Activated CD4-positive, alpha-beta memory T cell treated with anti-CD3 and anti-CD28 coated beads, Interleukin-2, amount 10 ng/mL, durations not matched to agents 7 days and 5 days (primary cell): ENCODE measurements at regions not wholly inside any gene's neighbourhood (a gene's known extent, or its start where the extent isn't known, plus 50 kb on each side); places are given as distances from the start of the nearest gene placed in this dataset.

Source experiments
- CTCF ChIA-PET: fragments of 350-600 bp; sonication (Branson Sonifier 250); formaldehyde crosslinking; loops from one replicate; lab custom pipeline; 2021; ENCODE audit warnings: antibody characterized with exemption, inconsistent platforms; lab: Charles Lee
- POLR2A ChIA-PET: fragments of 350-600 bp; sonication (Branson Sonifier 250); formaldehyde crosslinking; loops from one replicate; lab custom pipeline; 2021; ENCODE audit warnings: antibody characterized with exemption; lab: Charles Lee
- DNase-seq: peaks from one replicate; pipeline ENCODE4 v3.0.0-alpha.2; 2020
- H3K27ac Mint-ChIP-seq: one replicate; pipeline ENCODE4 v1.8.0; 2021; ENCODE audit warnings: mild to moderate bottlenecking, mixed read lengths
- H3K27me3 Mint-ChIP-seq: one replicate; pipeline ENCODE4 v1.8.0; 2021; ENCODE audit warnings: mixed read lengths
- H3K36me3 Mint-ChIP-seq: one replicate; pipeline ENCODE4 v1.8.0; 2021; ENCODE audit warnings: low read depth, mixed read lengths
- H3K4me1 Mint-ChIP-seq: one replicate; pipeline ENCODE4 v1.8.0; 2021; ENCODE audit warnings: mixed read lengths
- H3K4me3 Mint-ChIP-seq: one replicate; pipeline ENCODE4 v1.8.0; 2021; ENCODE audit warnings: mild to moderate bottlenecking, mixed read lengths
- H3K9me3 Mint-ChIP-seq: one replicate; pipeline ENCODE4 v1.8.0; 2021; ENCODE audit warnings: mixed read lengths

DNA sequence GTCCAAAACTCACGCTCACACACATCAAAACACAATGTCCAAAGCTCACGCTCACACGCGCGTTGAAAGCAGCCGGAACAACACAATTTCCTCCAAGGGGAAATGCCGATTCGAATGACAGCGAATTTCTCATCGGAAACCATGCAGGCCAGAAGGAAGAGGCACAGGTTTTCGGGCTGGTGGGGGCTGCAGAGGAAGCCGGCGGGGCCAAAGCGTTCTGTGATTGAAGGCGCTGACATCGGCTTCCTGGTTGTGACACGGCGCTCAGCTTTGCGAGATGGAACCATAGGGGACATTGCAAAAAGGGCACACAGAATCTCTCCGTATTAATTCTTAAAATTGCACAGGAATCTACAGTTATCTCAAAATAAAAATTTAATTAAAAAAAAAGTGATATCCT, 61.3 kb downstream of the FOXL3 start:
- H3K4me1 Mint-ChIP-seq, result peaks cover 14% of the 10 kb centered on the region
- H3K27ac Mint-ChIP-seq, result no peak overlapping the region
- CTCF ChIA-PET, result no interaction called here
- H3K9me3 Mint-ChIP-seq, result no peaks in the 10 kb centered on the region
- peak; percentile 74 for DNase-seq
- H3K27me3 Mint-ChIP-seq, result no peaks in the 10 kb centered on the region
- no peaks in the 10 kb centered on the region for H3K36me3 Mint-ChIP-seq
- POLR2A ChIA-PET, result interaction anchor here (0.8 to 3.0 kb wide), 3 partner anchors 11 to 522 kb away, joined by 3 to 27 read pairs (median 10); no protein-coding TSS in a partner anchor
- H3K4me3 Mint-ChIP-seq, result no peak overlapping the region

DNA sequence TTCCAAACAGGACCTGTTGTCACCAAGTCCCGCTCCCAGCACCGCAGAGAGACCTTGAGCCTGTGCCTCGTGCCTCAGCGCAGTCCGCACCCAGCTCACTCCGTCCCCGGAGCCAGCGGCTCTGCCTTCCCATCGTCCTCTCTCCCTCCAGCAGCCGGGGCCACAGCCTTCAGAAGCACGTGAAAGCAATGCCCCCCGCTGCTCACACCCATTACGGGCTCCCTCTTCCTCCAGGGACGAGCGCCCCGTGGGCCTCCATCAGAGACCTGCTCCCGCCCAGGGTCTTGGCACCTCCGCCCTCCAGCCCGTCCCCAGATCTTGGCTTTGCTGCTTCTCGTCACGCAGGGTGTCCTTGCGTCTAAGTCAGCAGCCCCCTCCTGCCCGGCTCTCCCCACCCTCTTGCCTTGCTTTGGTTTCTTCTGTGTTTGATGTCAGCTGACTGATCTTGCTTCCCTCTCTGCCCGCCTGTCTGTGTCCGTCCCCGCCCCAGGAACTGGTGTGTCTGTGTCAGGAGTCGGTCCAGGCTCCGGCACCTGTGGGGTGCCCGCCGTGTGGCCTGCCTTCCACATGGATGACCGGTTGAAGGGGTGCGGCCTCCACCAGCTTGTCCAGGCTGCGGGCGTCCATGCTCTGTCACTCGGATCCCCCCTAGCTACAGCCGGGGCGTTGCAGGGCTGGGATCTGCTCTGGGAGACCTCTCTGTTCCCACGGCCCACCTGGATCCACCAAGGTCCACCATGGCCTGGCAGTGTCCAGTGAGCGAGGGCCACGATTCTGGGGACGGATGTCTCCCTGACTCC, 61.9 kb downstream of the FOXL3 start:
- no peaks in the 10 kb centered on the region for H3K36me3 Mint-ChIP-seq
- H3K9me3 Mint-ChIP-seq, result no peaks in the 10 kb centered on the region
- H3K4me3 Mint-ChIP-seq, result no peak overlapping the region
- peaks cover 14% of the 10 kb centered on the region for H3K4me1 Mint-ChIP-seq
- ChIA-PET POLR2A (interaction anchor here (0.8 to 3.0 kb wide), 3 partner anchors 11 to 521 kb away, joined by 3 to 27 read pairs (median 10); no protein-coding TSS in a partner anchor), CTCF (interaction anchor here (0.5 kb wide), 1 partner anchor 11 kb away, joined by 3 read pairs; no protein-coding TSS in a partner anchor)
- DNase-seq, result peak; percentile 56
- H3K27ac Mint-ChIP-seq, result peak overlapping the region; percentile 76
- H3K27me3 Mint-ChIP-seq, result no peaks in the 10 kb centered on the region

DNA sequence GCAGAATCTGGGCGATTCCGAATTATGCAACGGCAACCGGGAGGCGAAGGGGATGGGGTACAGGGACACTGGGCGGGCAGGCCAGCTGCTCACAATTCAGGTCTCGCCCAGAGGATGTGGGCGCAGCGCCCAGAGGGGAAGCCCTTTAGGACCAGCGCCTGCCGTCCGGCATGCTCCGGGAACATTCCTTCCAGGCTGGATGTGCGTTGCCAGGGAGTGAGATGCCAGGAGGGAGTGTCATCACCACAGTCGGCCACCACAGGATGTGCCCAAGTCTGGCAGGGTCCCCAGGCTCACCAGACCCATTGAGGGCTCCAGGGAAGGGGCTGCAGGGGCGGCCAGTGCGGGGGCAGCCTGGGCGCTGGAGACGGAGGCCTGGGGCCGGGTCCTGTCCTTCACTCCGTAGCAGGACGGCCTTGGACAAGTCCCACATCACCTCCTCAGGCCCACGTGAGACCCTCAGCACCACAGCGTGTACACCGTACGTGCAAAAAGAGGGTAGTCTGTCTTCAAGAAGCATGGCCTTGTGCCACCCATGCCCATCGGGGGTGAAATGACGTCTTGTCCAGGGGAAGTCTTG, 63.9 kb downstream of the FOXL3 start:
- H3K4me1 Mint-ChIP-seq, result peaks cover 14% of the 10 kb centered on the region
- H3K9me3 Mint-ChIP-seq, result peaks cover 2% of the 10 kb centered on the region
- DNase-seq, result no peak
- no peak overlapping the region for H3K27ac Mint-ChIP-seq
- ChIA-PET POLR2A (interaction anchor here (3.0 kb wide), 1 partner anchor 9 kb away, joined by 27 read pairs; no protein-coding TSS in a partner anchor), CTCF (no interaction called here)
- H3K27me3 Mint-ChIP-seq, result no peaks in the 10 kb centered on the region
- H3K4me3 Mint-ChIP-seq, result no peak overlapping the region
- no peaks in the 10 kb centered on the region for H3K36me3 Mint-ChIP-seq

DNA sequence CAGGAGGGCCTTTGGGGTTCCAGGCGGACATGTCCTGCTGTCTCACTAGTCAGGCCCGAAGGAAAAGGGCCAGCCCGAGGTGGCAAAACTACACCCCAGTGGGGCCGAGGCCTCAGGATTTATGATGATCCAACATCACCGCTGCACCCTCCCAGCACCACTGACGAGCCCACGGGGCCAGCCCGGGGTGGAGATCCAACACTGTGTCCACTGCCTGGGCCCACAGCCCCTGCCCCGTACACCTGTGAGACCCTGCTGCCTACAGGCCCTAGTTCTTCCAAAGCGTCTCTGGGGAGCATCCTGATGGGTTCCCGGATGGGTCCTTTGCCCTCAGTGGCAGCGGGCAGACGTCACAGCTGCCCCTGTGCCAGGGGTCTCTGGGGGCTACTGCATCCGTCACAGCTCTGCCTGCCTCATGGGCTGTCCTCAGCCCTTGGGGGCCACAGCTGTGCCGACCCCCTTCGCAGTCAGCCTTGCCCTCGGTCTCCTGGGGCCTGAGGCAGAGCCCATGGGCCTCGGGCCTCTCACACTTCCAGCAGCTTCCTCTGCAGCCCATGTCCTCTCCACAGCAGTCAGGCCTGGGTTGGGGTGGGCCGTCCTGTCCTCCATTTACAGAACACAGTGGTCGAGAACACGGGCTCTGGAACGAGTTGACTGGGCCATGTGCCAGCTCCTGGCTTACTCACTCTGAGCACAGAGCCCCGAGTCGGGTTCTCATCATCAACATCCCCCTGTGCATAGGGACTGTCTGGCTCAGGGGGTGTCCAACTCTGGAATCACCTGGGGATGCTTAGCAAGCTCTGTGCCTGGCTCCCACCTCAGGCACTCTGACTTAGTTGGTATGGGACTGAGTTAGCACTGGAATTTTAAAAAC, 64.9 kb downstream of the FOXL3 start:
- no peaks in the 10 kb centered on the region for H3K36me3 Mint-ChIP-seq
- POLR2A ChIA-PET, result no interaction called here
- no peaks in the 10 kb centered on the region for H3K27me3 Mint-ChIP-seq
- DNase-seq, result no peak
- no peak overlapping the region for H3K27ac Mint-ChIP-seq
- CTCF ChIA-PET, result interaction anchor here (0.9 kb wide), 1 partner anchor 33 kb away, joined by 3 read pairs; no protein-coding TSS in a partner anchor
- peaks cover 14% of the 10 kb centered on the region for H3K4me1 Mint-ChIP-seq
- no peak overlapping the region for H3K4me3 Mint-ChIP-seq
- H3K9me3 Mint-ChIP-seq, result peaks cover 2% of the 10 kb centered on the region

DNA sequence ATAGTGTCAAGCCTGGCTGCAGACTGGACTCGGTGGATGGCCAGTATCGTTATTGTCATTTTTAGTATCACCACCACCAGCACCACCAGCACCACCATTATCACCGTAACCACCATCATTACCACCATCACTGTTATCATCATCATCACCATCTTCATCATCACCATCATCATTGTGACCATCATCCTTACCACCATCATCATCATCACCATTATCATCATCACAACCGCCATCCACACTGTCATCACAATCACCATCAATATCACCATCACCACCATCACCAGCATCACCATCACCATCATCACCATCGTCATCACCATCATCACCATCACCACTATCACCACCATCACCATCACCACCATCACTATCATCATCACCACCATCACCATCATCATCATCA, 65.6 kb downstream of the FOXL3 start:
- Mint-ChIP-seq H3K4me1 (peaks cover 20% of the 10 kb centered on the region), H3K27ac (no peak overlapping the region), H3K27me3 (no peaks in the 10 kb centered on the region), H3K36me3 (no peaks in the 10 kb centered on the region), H3K4me3 (no peak overlapping the region), H3K9me3 (peaks cover 2% of the 10 kb centered on the region)
- DNase-seq, result no peak
- ChIA-PET CTCF (interaction anchor here (0.5 kb wide), 1 partner anchor 230 kb away, joined by 3 read pairs; no protein-coding TSS in a partner anchor), POLR2A (no interaction called here)

DNA sequence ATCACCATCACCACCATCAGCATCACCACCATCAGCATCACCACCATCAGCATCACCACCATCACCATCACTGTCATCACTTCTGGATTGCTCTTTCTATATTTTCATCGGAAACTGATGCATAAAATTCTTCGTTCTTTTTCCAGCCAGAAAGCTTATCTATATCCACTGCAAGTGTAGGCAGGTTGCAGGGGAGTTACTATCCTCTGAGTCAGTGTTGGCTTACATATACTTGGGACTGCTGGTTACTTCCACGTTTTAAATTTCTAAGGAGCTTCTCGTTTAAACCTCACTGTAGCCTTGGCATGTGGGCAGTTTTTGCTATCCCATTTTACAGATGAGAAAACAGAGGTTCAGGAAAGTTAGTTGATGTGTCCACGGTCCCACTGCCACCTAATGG, 66.1 kb downstream of the FOXL3 start:
- no peak for DNase-seq
- Mint-ChIP-seq H3K36me3 (no peaks in the 10 kb centered on the region), H3K4me1 (peaks cover 25% of the 10 kb centered on the region), H3K27me3 (no peaks in the 10 kb centered on the region), H3K4me3 (no peak overlapping the region), H3K27ac (no peak overlapping the region), H3K9me3 (peaks cover 2% of the 10 kb centered on the region)
- ChIA-PET CTCF (interaction anchor here (0.5 kb wide), 1 partner anchor 231 kb away, joined by 3 read pairs; no protein-coding TSS in a partner anchor), POLR2A (no interaction called here)

DNA sequence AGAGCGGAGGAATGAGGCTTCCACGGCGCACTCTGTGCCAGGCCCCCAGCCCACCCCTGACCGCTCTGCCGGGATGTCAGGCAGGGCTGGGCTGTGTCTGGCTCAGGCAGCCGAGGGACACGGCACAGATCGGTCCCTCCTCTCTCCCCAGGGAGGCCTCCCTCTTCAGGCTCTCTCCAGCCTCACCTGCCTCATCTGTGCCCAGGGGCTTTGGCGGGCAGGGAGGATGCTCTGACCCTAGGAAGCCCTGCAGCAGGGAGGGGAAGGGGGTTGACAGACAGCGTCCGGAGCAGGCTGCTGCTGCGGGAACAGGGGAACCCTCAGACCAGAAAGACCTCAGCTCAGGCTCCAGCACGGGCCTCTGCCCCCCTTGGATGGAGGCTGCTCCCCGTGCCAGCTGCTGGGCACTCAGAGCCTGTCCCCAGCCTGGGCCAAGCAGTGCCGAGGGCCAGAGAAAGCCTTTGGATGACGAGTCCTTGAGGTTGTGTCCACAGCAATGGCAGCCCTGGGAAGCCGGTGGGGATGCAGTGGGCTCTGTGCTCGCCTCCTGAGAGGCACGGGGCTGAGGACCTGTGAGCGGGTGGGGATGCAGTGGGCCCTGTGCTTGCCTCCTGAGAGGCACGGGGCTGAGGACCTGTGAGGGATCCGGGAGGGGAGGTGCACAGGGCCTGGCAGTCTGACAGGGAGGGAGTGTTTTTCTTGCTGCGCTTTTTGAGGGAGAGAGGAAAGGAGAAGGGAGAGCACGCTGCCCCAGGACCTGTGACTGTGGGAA, 66.9 kb downstream of the FOXL3 start:
- CTCF ChIA-PET, result no interaction called here
- no peak for DNase-seq
- Mint-ChIP-seq H3K9me3 (peaks cover 4% of the 10 kb centered on the region), H3K4me1 (peaks cover 23% of the 10 kb centered on the region), H3K27me3 (no peaks in the 10 kb centered on the region), H3K36me3 (peaks cover 2% of the 10 kb centered on the region), H3K4me3 (no peak overlapping the region), H3K27ac (no peak overlapping the region)
- POLR2A ChIA-PET, result no interaction called here

DNA sequence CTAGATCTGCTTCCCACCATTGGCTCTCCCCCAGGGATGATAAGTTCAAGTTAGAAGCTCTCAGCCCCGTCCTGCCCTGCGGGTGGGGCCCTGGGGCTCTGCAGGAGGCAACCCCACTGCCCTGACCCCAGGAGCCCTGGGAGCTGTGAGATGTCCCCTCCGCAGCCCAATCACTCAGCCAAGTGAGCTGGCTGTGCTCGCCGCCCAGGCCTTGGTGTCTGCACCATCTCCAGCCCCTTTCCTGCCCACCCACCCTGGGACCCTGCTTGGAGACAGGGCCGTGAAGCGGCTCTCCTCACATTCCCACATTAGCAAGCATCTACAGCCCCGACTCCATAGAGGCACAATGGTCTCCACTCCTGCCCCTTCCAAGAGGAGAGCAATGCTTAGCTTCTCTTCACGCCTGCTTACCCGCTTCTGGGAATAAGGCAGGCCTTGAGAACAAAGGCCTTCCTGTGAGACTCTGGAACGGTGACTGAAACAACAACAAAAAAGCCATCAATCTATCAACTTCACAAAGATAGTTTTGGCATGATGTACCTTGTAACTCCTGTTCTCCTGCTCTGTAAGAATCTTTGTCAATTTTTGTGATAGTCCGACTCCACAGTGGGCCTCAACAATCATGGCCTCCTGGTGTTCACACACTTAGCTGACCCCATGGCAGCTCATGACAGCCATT, 67.7 kb downstream of the FOXL3 start:
- H3K4me1 Mint-ChIP-seq, result peaks cover 23% of the 10 kb centered on the region
- ChIA-PET POLR2A (no interaction called here), CTCF (no interaction called here)
- peaks cover 8% of the 10 kb centered on the region for H3K36me3 Mint-ChIP-seq
- no peak overlapping the region for H3K27ac Mint-ChIP-seq
- H3K27me3 Mint-ChIP-seq, result no peaks in the 10 kb centered on the region
- no peak for DNase-seq
- H3K4me3 Mint-ChIP-seq, result no peak overlapping the region
- H3K9me3 Mint-ChIP-seq, result peaks cover 5% of the 10 kb centered on the region

DNA sequence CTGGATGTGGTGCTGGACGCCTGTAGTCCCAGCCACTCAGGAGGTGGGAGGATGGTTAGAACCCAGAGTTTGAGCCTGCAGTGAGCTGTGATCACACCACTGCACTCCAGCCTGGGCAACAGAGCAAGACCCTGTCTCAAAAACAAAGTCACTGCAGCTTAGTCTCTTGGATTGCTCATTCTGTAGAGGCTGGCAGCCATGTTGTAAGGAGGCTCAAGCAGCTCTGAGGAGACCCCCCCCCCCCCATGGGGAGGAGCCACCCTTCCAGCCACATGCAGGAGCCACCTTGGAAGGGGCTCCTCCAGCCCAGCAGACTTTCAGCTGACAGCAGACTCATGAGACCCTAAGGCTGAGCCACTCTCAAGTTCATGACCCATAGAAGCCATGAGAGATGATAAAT, 68.4 kb downstream of the FOXL3 start:
- H3K4me1 Mint-ChIP-seq, result peaks cover 28% of the 10 kb centered on the region
- H3K36me3 Mint-ChIP-seq, result peaks cover 8% of the 10 kb centered on the region
- H3K9me3 Mint-ChIP-seq, result peaks cover 5% of the 10 kb centered on the region
- no peak overlapping the region for H3K27ac Mint-ChIP-seq
- ChIA-PET CTCF (no interaction called here), POLR2A (no interaction called here)
- no peaks in the 10 kb centered on the region for H3K27me3 Mint-ChIP-seq
- DNase-seq, result no peak
- no peak overlapping the region for H3K4me3 Mint-ChIP-seq

DNA sequence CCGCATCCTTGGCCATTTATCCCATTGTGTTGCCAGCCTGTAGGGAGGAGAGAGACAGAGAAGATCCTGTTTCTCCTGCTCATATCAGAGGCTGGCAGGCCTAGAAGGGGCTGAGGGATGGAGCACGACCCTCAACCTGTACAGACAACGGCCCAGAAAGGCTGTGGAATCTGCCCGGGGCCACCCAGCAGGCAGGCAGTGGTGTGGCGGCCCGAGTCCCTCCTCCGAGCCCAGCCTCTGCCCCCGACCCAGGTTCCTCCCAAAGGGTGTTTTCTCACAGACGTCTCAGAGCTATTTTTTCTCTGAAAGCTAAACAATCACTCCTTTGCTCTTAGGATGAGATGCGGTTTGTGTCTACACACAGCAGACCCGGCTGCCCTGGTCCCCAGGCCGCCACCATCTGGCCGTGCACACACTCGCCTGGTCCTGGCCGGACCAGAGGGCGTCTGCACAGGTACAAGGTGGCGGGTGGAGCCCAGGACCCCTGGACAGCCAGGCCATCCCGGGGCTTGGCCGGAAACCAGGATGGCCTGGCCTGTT, 69.3 kb downstream of the FOXL3 start:
- Mint-ChIP-seq H3K36me3 (peaks cover 8% of the 10 kb centered on the region), H3K9me3 (peaks cover 5% of the 10 kb centered on the region), H3K4me3 (no peak overlapping the region), H3K4me1 (peaks cover 38% of the 10 kb centered on the region), H3K27me3 (no peaks in the 10 kb centered on the region), H3K27ac (no peak overlapping the region)
- ChIA-PET POLR2A (no interaction called here), CTCF (no interaction called here)
- DNase-seq, result no peak

DNA sequence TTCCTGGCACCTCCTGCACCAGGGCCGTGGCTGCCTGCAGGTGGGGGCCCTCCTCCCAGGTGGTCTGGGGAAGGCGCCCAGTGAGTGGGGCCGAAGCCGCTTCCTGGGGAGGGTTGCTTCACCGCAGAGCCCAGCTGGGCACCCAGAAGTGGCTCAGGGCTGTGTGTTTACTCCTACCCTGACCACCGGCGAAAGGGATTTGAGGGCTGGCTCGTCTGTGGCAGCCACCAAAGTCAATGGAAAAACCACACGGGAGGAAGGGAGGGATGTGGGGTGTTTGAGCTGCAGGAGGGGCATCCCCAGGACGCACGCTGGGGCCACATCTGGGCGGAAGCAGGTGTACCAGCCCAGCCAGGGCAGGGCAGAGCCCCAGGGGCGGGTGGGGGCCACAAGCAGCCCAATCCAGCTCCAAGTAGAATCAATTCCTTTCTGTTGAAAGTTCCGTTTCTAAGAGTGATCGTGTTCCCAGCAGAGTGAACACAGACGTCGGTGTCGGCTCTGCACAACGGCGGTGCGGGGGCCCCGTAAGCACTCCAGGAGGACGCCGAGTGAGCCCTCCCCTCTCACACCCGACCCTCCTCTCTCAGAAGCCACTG, 69.9 kb downstream of the FOXL3 start:
- H3K36me3 Mint-ChIP-seq, result peaks cover 8% of the 10 kb centered on the region
- POLR2A ChIA-PET, result no interaction called here
- H3K27ac Mint-ChIP-seq, result no peak overlapping the region
- peaks cover 5% of the 10 kb centered on the region for H3K9me3 Mint-ChIP-seq
- CTCF ChIA-PET, result no interaction called here
- peaks cover 43% of the 10 kb centered on the region for H3K4me1 Mint-ChIP-seq
- no peak overlapping the region for H3K4me3 Mint-ChIP-seq
- no peaks in the 10 kb centered on the region for H3K27me3 Mint-ChIP-seq
- no peak for DNase-seq
